HG03378 (cell line): ENCODE measurements at regions not wholly inside any gene's neighbourhood (a gene's known extent, or its start where the extent isn't known, plus 50 kb on each side); places are given as distances from the start of the nearest gene placed in this dataset.

ENCODE experiments used
- ATAC-seq: cut with Tn5 transposase; IDR thresholded peaks from one replicate; pipeline ENCODE4 v1.9.1; 2021; ENCODE audit warnings: mild to moderate bottlenecking, moderate library complexity; ENCODE audit not compliant: unreplicated experiment

- ATAC-seq, result no peak
These were observed 375.0 kb upstream of the ZEB2 start for GRCh38 chr2:144894612-144895599.

GRCh38 chr2:144893464-144893863 is 373.5 kb upstream of the ZEB2 start:
- no peak for ATAC-seq

DNA sequence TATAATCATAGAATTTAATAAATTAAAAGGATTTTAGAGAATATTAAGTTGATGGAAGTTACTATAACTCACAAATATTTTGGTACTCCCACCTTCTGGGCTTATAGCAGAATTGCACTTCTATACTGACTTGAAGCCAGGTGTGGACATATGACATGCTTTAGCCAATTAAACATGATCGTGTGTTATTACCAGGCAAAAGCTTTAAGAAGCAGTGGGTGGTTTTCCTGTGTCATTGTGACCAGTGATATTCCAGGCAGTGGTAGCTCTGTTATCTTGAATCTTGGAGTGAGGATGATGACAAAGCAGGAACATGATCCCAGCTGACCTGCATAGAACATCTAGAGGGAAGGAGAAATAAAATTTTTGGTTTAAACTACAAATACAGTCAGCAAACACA is 370.9 kb upstream of the ZEB2 start:
- peak; percentile 51 for ATAC-seq

GRCh38 chr2:144889348-144889747 is 369.4 kb upstream of the ZEB2 start:
- no peak for ATAC-seq

DNA sequence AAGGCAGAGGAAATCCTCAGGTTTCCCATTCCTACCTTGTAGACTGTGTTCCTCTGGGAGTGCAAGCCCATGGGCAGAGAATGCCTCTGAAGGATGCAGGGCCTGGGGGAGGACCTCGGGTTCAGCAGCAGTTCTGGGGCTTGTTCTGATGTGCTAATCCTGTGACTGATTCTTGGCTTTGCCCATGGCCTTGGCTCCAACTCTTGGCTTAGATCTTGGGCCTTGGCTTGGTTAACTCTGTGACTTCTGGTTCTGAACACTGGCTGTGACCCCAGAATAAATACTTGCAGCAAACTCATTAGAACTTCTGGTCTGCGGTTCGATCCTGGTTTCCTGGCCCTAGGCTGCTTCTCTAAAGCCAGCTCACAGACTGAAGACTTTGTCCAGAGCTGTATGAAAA is 366.9 kb upstream of the ZEB2 start:
- ATAC-seq, result no peak

DNA sequence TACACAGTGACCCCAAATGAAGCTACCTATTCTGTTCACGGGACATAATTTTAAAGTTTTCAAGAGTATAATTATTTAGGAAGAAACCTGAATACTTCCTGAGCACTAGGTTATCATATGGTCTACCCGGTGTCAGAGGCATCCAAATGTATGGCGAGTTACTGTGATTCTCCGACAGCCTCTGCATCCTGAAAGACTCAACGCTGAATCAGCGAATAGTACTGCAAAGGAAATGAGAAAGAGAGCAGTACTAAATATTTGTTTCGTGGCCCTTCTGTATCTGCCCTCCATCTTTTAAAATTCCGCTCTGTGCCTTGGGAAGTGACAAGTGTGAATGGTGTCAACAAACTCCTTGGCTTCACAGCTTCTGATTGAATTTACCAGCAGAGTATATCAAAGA is 358.0 kb upstream of the ZEB2 start:
- no peak for ATAC-seq

DNA sequence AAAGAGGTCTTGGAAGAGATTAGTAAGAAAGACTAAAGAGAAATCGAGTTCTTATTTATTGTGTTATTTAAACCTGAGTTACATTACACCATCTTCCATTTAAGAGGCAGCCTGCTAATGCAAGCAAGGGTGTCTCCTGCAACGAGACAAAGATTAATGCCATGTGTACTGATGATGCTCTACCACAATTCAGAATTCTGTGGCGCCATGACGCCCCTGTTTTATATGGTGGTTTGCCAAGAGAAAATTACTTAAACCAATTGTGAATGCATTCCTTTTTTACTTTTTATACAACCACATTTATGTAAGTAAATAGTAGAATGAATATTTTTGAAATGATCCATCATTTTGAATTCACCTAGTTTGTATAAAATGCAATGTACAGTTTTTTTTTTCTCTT is 356.1 kb upstream of the ZEB2 start:
- no peak for ATAC-seq

DNA sequence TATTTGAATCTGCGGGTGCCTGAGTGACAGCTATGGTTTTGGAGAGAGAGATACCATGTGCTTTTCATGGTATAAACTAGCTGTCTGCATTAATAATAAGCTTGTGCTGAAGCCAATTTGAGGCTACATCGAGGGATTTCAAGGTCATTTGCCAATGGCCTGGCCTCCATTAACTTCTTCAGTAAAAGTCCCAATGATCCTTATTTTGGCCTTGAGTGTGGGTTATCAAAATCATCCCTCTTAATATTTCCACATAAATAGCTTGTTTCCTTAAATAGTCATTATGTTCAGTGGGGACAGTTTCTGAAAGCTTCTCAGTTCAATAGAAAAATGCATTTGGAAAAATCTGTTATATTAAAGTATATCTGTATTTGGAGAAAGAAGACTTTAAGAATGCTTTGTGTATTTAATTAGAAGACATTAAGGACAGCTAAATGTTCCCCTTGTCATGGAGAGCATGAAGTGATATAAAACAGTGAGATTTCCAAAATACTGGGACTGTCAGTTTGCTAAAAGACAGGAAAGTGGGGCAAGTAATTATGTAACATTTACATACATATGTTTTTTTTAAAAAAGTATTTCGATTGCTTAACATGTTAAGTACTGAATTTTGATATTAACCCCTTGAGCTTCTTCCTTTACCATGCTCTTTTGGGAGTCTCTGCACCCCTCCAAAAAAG is 355.5 kb upstream of the ZEB2 start:
- ATAC-seq, result no peak

GRCh38 chr2:144865670-144866069 is 345.8 kb upstream of the ZEB2 start:
- no peak for ATAC-seq

DNA sequence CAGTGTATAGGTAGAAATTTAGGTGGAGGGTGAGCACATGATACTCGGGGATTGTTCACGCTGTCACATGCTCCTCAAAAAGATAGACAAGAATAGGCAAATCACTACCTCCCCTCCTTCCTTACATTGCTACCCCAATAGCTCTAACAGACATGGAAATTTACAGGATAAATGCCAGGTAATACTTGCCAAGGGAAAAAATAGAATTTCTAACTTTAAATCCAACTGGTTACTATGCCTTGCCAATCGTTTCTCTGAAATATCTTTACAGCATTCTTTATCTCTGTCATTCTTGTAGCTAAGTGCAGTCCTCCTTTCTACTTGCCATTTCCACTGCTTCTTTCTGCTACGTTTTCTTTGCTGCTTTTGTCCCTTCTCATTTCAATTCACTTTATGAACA is 339.8 kb upstream of the ZEB2 start:
- ATAC-seq, result no peak

DNA sequence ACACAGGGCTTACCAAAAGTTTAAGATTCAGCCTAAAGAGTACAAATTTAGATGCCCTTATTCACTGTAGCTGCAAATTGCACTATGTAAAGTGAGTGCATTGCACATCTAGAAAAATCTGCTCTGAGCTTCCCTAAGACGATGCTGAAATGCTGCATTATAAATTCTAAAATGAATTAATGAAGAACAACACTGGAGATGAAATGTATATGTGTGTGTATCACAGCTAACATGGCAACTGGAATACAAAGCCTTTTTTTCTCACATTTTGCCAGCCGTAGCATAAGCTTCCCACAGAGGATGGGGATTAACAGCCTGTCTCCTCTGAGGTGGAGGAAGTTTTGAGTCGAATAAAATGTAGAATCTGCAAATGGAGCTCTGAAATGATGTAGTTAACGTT is 338.3 kb upstream of the ZEB2 start:
- ATAC-seq, result no peak

DNA sequence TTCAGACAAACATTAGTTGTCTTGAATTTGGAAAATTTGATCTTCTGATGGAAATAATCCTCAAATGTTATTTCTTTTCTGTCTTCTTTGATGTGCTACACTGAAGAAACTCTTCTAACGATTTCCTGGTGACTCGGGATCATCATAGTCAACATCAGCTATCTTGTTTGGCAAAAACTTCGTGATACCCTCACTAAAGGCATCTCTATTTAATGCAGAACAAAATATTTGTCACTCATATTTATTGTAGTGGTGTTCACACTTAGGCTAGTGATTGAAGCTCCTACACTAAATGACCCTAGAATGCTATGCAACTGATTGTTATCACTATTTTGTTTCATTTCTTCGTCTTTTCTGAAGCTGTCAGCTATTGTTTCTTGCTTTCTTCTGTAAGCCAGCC is 334.7 kb upstream of the ZEB2 start:
- ATAC-seq, result no peak

DNA sequence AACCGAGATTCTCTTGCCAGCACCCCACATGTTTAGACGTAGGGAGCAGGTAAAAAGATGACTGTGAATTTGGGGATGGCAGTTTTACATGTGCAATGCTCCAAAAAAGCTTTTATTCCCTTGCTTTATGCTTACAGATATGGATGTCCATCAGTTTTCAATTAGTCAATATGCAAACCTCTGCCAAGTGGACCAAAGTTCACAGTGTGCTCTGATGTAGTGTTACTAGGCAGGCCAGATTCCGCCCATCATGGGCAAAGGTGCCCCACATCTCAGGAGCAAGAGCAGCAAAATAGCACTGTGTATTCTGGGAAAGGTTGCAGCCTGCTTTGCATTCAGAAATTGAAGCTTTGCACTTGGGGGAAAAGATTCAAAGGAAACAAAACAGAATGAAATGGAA is 329.7 kb upstream of the ZEB2 start:
- no peak for ATAC-seq

- no peak for ATAC-seq
These were observed 328.5 kb upstream of the ZEB2 start for GRCh38 chr2:144848423-144848822.

GRCh38 chr2:144847347-144848080 is 327.6 kb upstream of the ZEB2 start:
- ATAC-seq, result no peak

DNA sequence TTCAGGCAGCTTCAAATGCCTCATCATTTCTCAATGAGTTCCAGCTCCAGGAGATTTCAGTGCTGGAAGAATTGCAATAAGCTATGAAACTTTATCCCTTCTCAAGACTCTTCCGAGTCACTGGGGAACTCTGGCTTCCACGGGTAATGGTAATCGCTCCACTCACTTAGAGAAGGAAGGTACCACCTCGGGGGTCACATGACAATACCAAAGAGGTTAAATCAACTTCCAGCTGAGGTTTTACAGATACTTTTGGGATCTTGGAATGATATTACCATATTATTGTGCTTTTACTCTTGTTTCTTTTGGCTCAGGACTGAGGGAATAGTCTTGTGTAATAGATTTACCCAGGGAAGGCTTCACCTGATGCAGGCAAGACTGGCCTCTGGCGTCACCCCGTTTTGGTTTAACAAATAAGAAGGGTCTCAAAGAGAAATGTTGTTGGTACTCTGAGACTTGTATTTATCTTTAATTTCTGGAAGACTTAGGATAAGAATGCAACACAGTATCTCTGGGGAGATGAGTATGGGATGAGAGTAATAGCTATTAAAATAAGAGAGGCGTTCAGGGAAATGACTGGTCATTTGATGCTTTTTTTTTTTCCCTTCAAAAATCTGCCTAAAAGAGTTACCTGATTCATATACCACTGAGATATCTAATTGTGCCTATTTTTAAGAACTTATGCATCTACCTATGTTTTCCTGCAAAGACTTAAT is 316.9 kb upstream of the ZEB2 start:
- ATAC-seq, result no peak

- no peak for ATAC-seq
These were observed 315.9 kb upstream of the ZEB2 start for GRCh38 chr2:144835634-144836350.

DNA sequence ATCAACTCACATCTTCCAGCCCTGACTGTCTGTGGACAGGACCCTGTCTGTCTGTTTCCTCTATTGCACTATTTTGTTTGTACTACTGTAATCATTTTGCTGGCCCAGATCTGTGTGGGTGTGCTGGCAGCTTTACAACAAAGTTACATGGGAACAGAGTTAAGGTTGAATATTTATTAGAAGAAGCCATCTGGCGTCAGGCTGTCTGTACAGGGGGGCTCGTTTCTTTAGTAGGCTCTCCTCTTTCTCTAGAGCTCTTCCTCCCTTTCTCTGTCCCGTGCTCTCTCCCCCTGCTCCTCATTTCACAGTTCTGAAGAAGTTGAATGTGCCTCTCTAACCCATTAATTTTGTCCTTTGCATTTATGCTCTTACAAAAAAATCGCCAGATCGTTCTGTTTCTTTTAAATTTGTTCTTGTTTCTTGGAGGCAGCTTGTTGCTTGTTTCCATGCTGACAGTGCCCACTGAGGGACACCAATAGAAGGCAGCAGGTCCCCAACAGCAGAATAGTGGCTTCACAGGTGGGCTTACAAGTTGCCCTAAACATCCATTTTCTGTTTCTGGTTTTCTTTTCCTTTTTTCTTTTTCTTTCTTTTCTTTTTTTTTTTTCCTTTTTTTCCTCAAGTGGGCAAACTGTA is 315.2 kb upstream of the ZEB2 start:
- no peak for ATAC-seq

DNA sequence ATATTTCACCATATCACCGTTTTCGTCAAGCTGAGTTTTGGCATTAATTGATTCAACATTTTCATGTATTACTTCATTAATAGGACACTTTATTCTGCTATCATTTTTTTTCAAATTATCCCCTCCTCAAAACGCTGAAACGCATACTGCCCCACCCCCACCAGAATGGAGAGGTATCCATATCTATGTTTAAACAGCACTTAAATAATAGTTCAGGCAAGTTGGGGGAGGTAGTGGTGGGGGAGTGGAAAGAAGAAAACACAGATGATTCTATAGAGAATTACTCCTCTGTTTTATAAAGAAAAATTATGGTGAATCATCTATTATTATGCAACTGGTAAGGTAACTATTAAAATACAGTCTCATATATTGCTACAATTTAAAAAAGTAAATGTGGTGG is 314.4 kb upstream of the ZEB2 start:
- ATAC-seq, result no peak
